ENCODE measurements at regions not wholly inside any gene's neighbourhood (a gene's known extent, or its start where the extent isn't known, plus 50 kb on each side); places are given as distances from the start of the nearest gene placed in this dataset.

DNA sequence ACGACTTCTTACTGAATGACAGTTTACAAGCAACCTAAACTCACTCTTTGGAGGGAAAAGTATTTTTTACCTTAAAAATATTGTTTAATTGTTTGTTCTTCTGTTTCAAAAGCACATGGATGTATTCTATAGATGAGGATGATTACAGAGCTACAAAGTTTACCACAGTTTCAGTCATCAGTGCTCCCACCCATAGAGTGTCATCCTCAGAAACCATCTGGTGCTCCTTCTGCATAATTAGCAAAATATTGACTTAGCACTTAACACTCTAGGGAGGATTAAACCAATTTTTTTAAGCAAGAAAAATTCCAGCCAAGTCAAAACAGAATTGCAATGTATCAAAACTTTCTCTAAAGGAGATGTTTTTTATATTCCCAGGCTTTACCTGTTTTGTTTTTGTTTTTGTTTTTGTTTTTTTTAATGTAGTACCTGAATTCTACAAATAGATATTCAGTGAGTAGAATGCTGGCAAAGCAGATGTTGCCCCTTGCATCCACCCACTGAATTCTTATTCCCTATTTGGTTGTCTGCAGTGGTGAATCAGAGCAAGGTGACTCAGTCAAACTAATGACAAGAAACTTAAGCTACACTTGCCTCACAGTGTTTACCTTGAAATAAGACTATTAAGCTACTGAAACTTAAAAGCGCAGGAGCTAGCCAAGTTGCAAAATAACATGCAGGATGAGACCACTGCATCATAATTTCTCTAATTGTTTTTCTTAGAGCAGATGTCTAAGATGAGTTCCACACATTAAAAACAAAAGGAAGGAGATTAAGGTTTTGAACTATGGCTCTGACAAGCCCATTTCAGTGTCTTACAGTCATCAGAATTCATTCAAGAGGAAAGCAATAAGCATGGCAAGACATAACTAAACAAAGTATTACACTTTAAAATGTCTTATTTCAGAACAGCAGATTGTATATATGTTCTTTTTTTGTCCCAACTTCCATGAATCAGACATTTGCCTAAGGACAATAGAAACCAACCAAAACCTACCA is 155.1 kb upstream of the SOX6 start:
- WGBS (ENCODE audit: extremely low coverage, insufficient read length, low lambda C conversion rate) = no CpG with 5 or more reads among the region's 2 CpGs
- H3K9ac ChIP-seq (ENCODE audit: extremely low read depth, insufficient read length, low read length) = no peak overlapping the region
- H3K27ac ChIP-seq (ENCODE audit: insufficient read length, low read depth, low read length) = no peak overlapping the region

More for the DNA sequence above, 155.1 kb upstream of the SOX6 start:
- H2BK12ac ChIP-seq (ENCODE audit: insufficient read length, low read depth, low read length) = no peak overlapping the region
- H2BK5ac ChIP-seq (ENCODE audit: insufficient read length, low read length) = no peak overlapping the region
- no peaks in the 10 kb centered on the region for H3K79me2 ChIP-seq (ENCODE audit: insufficient read depth, low read length)
- no peaks in the 10 kb centered on the region for H3K9me3 ChIP-seq (ENCODE audit: control insufficient read depth, low read depth, low read length)
- H3K27me3 Mint-ChIP-seq (ENCODE audit: low read depth) = peaks cover 34% of the 10 kb centered on the region
- H4K91ac ChIP-seq (ENCODE audit: insufficient read length, low read depth, low read length) = no peak overlapping the region
- no peak overlapping the region for H4K8ac ChIP-seq (replicated peaks; ENCODE audit: insufficient read length, low read depth, low read length)
- no peaks in the 10 kb centered on the region for H4K20me1 ChIP-seq (ENCODE audit: control insufficient read depth, insufficient read depth, insufficient read length)
- H4K5ac ChIP-seq (ENCODE audit: insufficient read length, low read depth, low read length) = no peak overlapping the region
- no peak overlapping the region for H2BK20ac ChIP-seq (ENCODE audit: low read depth, low read length, poor library complexity, severe bottlenecking)
- H3T11ph ChIP-seq (ENCODE audit: low read length) = no peak overlapping the region
- no peak overlapping the region for H3K4ac ChIP-seq (ENCODE audit: low read depth, low read length)
- no peaks in the 10 kb centered on the region for H3K4me1 ChIP-seq (ENCODE audit: insufficient read depth, low read length)
- H3K4me3 Mint-ChIP-seq = no peak overlapping the region
- 0 out of 4 replicates have a peak, but pooled peaks cover 0 to 2% of the 10 kb centered on the region in 2 experiments for H3K4me1 Mint-ChIP-seq
- peaks cover 2% of the 10 kb centered on the region; the same call in 1 of the 2 replicates for H3K27me3 ChIP-seq (ENCODE audit: insufficient read depth, low read length)
- H3K56ac ChIP-seq (ENCODE audit: insufficient read length, low read depth, low read length) = no peak overlapping the region
- H3K9me3 Mint-ChIP-seq = peaks cover 6% of the 10 kb centered on the region in 2 experiments
- H3K79me1 ChIP-seq (ENCODE audit: insufficient read depth, low read depth, low read length, poor library complexity, severe bottlenecking) = no peaks in the 10 kb centered on the region
- no peak overlapping the region for H2AK5ac ChIP-seq (ENCODE audit: insufficient read length, low read length)
- no peak overlapping the region for H3K23ac ChIP-seq (ENCODE audit: insufficient read length, low read depth, low read length)
- no peak overlapping the region for H2BK120ac ChIP-seq (ENCODE audit: low read depth, low read length, poor library complexity, severe bottlenecking)
- H3K27ac Mint-ChIP-seq = no peak overlapping the region
- H2BK15ac ChIP-seq (ENCODE audit: low read depth, low read length) = no peak overlapping the region
- peaks cover 0 to 5% (median under 1%) of the 10 kb centered on the region in 3 experiments; a peak in 4 of 7 replicates for H3K36me3 Mint-ChIP-seq (ENCODE audit: insufficient read depth in 1 of 3, low read depth in 3 of 3)
- no peak overlapping the region for H3K4me2 ChIP-seq (ENCODE audit: insufficient read depth, insufficient read length, low read length)
- DNase-seq = no peak
- no peaks in the 10 kb centered on the region for H3K23me2 ChIP-seq (ENCODE audit: insufficient read length, low read depth, low read length, poor library complexity, severe bottlenecking)
- TF ChIP-seq, protein P1, sequence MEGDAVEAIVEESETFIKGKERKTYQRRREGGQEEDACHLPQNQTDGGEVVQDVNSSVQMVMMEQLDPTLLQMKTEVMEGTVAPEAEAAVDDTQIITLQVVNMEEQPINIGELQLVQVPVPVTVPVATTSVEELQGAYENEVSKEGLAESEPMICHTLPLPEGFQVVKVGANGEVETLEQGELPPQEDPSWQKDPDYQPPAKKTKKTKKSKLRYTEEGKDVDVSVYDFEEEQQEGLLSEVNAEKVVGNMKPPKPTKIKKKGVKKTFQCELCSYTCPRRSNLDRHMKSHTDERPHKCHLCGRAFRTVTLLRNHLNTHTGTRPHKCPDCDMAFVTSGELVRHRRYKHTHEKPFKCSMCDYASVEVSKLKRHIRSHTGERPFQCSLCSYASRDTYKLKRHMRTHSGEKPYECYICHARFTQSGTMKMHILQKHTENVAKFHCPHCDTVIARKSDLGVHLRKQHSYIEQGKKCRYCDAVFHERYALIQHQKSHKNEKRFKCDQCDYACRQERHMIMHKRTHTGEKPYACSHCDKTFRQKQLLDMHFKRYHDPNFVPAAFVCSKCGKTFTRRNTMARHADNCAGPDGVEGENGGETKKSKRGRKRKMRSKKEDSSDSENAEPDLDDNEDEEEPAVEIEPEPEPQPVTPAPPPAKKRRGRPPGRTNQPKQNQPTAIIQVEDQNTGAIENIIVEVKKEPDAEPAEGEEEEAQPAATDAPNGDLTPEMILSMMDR (conservative IDR thresholded peaks at IDR 0.05) = no peak
- no peak overlapping the region for H3K18ac ChIP-seq (ENCODE audit: insufficient read length, low read depth, low read length)
- no peak overlapping the region for H2AFZ ChIP-seq (ENCODE audit: low read length)
- no peak overlapping the region for H3K14ac ChIP-seq (ENCODE audit: insufficient read depth, low read length)

Measured in H9 (cell line).